ENCODE measurements at regions not wholly inside any gene's neighbourhood (a gene's known extent, or its start where the extent isn't known, plus 50 kb on each side); places are given as distances from the start of the nearest gene placed in this dataset.

GRCh38 chr5:40240111-40240510 lies 439.6 kb upstream of the PTGER4 start:
- ChIA-PET POLR2A (no interaction called here), CTCF (no interaction called here)
- TF ChIP-seq EHF (CRISPR knock-in tag; IDR thresholded peaks at IDR 0.05): no peak
- TF ChIP-seq HOXB13 (CRISPR knock-in tag; IDR thresholded peaks at IDR 0.05; ENCODE audit: low read depth): no peak
- TF ChIP-seq ZNF302 (CRISPR knock-in tag; IDR thresholded peaks at IDR 0.05): no peak
- TF ChIP-seq RARB (CRISPR knock-in tag; IDR thresholded peaks at IDR 0.05): no peak
- no peak for TF ChIP-seq CBX2 (IDR thresholded peaks at IDR 0.05; ENCODE audit: borderline replicate concordance, low read depth)
- no peak for TF ChIP-seq ATOH8 (CRISPR knock-in tag; IDR thresholded peaks at IDR 0.05; ENCODE audit: low read depth)
- TF ChIP-seq NR3C1 (IDR thresholded peaks at IDR 0.05): no peak
- no peak for TF ChIP-seq FOSB (CRISPR knock-in tag; IDR thresholded peaks at IDR 0.05)
- no peak for TF ChIP-seq HEYL (CRISPR knock-in tag; IDR thresholded peaks at IDR 0.05)
- TF ChIP-seq JUN (IDR thresholded peaks at IDR 0.05): no peak
- no peak for TF ChIP-seq SMC3 (IDR thresholded peaks at IDR 0.05)
- no peak for TF ChIP-seq NPAS2 (CRISPR knock-in tag; IDR thresholded peaks at IDR 0.05; ENCODE audit: borderline replicate concordance)

GRCh38 chr5:40238066-40238745 lies 441.5 kb upstream of the PTGER4 start:
- ATAC-seq (no peak), FAIRE-seq (no peak), DNase-seq (ENCODE audit: low read depth in 1 of 2, low spot score in 1 of 2) (no peak)
- H3K4me1 ChIP-seq: no peaks in the 10 kb centered on the region
- TF ChIP-seq HOXB13 (CRISPR knock-in tag; IDR thresholded peaks at IDR 0.05; ENCODE audit: low read depth) (no peak), EHF (CRISPR knock-in tag; IDR thresholded peaks at IDR 0.05) (no peak), BCL3 (IDR thresholded peaks at IDR 0.05) (no peak), USF2 (IDR thresholded peaks at IDR 0.05) (no peak), CEBPB (IDR thresholded peaks at IDR 0.05) (no peak), ELK1 (IDR thresholded peaks at IDR 0.05; ENCODE audit: low read depth, low read length) (no peak), ZSCAN20 (CRISPR knock-in tag; IDR thresholded peaks at IDR 0.05) (no peak), HOXB5 (CRISPR knock-in tag; IDR thresholded peaks at IDR 0.05) (no peak), FOSL2 (IDR thresholded peaks at IDR 0.05) (no peak), FOSL2 (CRISPR knock-in tag; IDR thresholded peaks at IDR 0.05) (no peak), TFCP2L1 (CRISPR knock-in tag; IDR thresholded peaks at IDR 0.05) (no peak), ZNF302 (CRISPR knock-in tag; IDR thresholded peaks at IDR 0.05) (no peak), HES2 (IDR thresholded peaks at IDR 0.05) (no peak), CBX8 (IDR thresholded peaks at IDR 0.05) (no peak), GATA3 (IDR thresholded peaks at IDR 0.05; ENCODE audit: borderline replicate concordance) (no peak), POLR2A (IDR thresholded peaks at IDR 0.05; ENCODE audit: low read length) (no peak), RARB (CRISPR knock-in tag; IDR thresholded peaks at IDR 0.05) (no peak), E2F6 (IDR thresholded peaks at IDR 0.05; ENCODE audit: borderline replicate concordance, low read depth) (no peak), CHD2 (IDR thresholded peaks at IDR 0.05; ENCODE audit: low read length, partially characterized antibody) (no peak)
- no peak overlapping the region for H3K27ac ChIP-seq
- ChIA-PET CTCF (no interaction called here), POLR2A (no interaction called here)
- 42% methylated on average over 5 of the region's 5 CpGs for WGBS (ENCODE audit: missing lambda C conversion rate)
- no peak overlapping the region for H3K4me2 ChIP-seq
- H3K4me3 ChIP-seq: no peak overlapping the region
- H3K9me3 ChIP-seq: peaks cover 6% of the 10 kb centered on the region; the same call in 1 of the 3 replicates

More at GRCh38 chr5:40240111-40240510, 439.6 kb upstream of the PTGER4 start:
- no peaks in the 10 kb centered on the region for H3K4me1 ChIP-seq
- peaks cover 6% of the 10 kb centered on the region; the same call in 1 of the 3 replicates for H3K9me3 ChIP-seq
- no peak for ATAC-seq
- no peak overlapping the region for H3K27ac ChIP-seq
- peak in 1 of 2 experiments; percentile 12 for DNase-seq (ENCODE audit: low read depth in 1 of 2, low spot score in 1 of 2)
- FAIRE-seq: no peak
- WGBS (ENCODE audit: missing lambda C conversion rate): 9% methylated on average over 1 of the region's 1 CpG
- no peak overlapping the region for H3K4me2 ChIP-seq
- no peak overlapping the region for H3K4me3 ChIP-seq
